DMS53 treated with DMSO at 0.1 percent for 48 hours (cell line): ENCODE measurements at regions not wholly inside any gene's neighbourhood (a gene's known extent, or its start where the extent isn't known, plus 50 kb on each side); places are given as distances from the start of the nearest gene placed in this dataset.

Source experiments
- DNase-seq: peaks from one replicate; lab custom pipeline; 2025; ENCODE audit not compliant: unreplicated experiment; lab: John Stamatoyannopoulos, UW

DNA sequence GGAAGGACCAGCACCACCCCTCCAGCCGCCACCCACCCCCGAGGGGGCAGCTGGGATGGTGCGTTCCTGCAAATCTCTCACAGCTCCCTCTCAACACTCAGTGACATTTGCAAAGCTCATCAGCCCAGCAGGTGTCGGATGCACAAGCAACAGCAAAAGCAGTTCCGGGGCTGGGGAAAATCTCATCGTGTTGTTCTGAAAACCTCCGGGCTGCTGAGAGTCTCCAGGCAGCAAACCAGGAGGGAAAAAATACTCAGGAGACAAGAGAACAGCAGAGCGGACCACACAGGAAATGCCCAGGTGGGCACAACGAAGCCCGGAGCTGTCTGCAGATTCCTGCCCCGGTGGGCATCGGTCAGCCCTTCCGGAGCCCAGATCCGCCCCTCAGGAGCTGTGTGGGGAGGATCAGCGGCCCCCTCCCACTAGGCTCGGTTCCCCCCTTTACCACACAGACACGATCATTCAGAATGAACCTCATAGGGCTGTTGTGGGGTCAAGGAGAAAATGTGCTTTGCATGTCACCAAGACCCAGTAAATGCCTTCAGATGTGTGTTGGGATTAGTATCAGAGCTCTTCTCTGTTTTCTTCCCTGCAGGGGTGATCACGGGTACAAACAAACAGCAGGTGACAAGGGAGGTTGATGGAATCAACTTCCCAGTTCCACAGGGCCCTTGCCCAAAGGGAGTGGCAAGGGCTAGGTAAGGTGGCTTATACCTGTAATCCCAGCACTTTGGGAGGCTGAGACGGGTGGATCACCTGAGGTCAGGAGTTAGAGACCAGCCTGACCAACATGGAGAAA lies 127.0 kb upstream of the TIAM1 start:
- DNase-seq, result no peak

DNA sequence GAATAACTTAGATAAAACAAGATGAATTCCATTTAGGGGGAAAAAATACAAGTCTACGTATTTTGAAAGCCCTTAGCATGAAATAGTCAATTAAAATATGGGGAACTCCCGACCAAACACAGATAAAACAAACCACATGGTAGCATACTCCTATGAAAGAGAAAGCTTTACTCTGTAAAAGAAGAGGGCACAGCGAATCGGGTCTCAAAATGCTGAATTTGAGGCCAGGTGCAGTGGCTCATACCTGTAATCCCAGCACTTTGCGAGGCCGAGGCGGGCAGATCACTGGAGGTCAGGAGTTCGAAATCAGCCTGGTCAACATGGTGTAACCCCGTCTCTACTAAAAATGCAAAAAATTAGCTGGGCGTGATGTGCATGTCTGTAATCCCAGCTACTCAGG lies 116.9 kb upstream of the TIAM1 start:
- DNase-seq, result no peak

DNA sequence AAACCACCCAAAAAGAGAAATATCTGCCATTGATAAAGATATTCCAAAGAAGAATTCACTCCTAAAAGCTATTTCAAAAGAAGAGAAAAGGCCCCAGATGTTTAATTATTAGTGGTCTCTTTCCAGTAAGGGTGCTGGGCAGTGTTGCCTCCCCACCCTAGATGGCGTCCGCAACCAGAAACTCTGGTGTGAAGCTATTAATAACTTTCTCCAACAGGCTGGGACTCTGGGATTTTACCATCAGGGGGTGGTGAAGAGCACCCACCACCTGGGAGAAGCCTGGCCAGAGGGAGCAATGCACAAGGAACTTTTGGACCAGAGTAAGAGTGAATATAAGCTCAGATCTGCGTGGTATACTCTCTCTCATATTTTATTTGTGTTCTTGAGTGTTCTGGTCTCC lies 115.4 kb upstream of the TIAM1 start:
- no peak for DNase-seq

DNA sequence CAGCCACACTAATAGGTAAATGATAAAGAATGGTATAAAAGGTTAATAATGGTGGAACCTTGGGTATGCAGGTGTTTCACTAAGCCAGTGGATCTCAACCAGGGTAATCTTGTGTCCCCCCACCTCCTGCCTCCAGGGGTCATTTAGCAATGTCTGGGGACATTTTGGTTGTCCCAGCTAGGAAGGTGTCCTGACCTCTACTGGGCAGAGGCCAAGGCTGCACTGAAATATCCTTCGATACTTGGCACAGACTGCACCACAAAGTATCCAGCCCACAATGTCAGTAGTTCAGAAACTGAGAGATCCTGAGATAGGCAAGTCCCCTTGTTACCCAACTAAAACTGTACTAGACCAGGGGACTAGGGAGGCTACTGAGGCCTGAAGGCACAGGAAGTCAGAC lies 113.6 kb upstream of the TIAM1 start:
- DNase-seq, result no peak

DNA sequence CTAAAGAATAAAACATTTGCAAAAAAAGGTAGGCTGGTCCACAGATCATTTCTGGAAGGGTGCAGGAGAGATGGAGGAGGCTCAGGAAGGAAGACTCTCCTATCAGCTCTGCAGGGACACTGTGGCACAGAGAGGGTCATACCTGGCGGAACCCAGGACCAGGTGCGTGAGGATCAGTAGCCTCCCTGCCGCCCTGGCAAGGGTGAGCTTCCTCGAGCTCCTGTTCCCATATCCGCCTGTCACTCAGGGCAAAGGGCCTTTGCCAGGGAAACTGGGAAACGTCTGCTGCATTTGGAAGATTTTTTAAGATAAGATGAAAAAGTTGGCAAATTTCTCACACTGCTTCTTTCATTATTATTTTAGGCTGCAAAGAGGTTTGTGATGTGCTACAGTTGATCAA lies 112.1 kb upstream of the TIAM1 start:
- DNase-seq, result no peak

DNA sequence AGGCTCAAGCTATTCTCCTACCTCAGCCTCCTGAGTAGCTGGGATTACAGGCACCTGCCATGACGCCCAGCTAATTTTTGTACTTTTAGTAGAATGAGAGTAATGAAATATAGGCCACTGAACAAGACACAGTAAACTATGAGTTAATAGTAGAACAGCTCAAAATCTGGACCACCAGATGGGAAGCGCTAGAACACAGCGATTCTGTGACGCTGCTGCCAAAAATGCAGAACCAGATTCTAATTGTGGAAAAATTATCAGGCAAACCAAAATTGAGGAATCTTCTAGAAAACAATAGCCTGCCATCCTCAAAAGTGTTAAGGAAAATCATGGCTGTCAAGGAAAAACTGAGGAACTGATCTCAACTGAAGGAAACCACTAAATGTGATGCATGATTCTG lies 111.4 kb upstream of the TIAM1 start:
- DNase-seq, result no peak

DNA sequence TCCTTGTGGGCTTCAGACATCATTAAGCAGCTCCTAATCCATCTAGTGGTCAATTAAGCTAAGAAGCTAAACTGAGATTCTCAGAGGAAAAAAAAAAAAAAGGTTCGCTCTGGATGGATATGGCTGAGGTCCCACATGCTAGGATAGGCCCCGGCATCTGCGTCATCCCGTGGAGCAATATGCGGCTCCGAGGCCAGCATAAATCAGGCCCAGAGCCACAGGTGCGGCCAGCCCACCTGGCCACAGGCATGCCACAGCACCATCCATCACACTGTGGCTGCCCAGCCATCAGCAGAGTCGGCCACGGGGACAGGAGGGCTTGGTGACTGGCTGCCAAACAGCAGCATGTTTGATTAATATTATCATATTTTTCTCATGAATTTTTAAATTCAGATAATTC lies 106.9 kb upstream of the TIAM1 start:
- DNase-seq, result no peak

DNA sequence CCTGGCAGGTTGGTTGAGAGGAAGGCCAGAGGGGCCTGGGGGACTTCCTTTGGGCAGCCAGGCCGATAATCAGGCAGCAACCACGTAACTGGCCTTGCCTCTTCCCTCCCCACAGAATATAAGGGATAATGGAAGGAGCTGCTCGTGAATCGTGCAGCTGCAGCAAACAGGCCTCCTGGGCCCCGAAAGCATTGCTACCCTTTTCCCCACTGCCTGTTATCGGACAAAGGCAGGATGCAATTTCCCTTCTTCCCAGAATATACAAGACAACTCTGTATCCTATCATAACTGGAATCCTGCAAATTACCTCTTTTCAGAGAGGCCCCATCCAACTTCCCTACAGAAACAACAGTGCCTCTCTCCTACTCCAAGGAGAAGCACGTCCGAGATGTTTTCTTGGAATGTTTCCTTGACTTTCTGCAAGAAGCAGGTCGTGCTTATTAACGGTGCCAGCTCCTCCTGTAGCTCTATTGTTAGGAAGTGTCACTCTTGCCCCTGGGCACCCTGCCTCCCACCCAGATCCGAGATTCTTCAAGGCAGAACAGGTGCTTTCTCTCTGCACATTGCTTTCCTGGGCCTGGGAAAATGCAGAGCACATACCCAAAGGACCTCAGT lies 106.0 kb upstream of the TIAM1 start:
- no peak for DNase-seq

DNA sequence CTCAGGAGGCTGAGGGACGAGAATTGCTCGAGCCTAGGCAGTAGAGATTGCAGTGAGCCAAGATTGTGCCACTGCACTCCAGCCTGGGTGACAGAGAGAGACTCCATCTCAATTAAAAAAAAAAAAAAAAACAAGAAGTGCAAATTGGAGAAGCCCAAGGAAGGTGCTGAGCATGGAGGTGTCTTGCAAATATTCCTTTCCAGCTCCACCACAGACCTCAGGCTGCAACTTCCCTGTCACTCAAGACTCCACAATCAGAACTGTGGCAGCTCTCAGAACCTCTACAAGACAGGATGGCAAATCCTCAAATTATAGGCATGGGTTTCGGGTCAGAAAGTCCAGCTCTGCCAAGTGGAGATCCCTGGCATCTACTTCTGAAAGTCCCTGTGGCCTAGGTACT lies 104.4 kb upstream of the TIAM1 start:
- no peak for DNase-seq

DNA sequence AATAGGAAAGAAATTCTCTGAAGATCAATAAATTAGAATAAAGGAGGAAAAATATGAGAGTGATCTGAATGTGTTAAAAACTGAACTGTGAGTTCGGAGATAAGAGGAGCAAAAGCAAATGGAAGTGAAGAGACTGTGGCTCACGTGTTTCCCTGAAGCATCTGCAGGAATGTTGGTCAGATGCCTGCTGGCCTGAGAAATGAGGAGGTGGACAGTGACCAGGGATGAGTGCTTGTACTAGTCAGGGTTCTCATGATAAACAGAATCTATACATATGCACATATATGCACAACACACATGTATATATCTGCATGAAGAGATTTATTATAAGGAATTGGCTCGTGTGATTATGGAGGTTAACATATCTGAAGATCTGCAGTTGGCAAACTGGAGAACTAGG lies 103.4 kb upstream of the TIAM1 start:
- no peak for DNase-seq

DNA sequence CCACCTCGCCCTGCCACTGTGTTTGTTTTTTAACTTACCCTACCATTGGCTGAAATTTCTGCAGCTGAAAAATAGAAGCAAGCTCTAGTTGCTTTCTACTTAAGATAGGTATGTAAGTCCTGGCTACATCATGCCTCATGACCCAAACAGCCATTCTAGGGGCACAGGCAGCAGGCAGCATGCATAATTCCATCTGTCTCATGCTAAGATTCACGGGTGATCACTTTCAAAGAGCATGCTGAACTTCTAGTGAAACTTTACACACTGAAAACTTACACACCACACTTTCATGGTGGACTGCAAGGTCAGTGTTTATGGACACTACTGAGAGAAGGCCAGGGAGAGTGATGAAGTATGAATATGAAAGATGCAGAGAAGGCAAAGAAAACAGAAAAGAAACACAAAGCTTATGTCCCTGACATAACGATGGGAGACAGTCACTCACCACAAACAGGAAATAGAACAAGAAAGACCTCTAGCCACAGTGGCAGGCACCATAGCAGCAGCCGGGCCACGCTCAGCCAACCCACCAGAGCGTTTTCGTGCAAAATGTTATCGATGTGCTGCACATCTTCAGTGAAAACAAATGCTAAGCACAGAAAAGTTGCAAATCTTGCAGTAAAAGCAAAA lies 102.3 kb upstream of the TIAM1 start:
- DNase-seq, result no peak

DNA sequence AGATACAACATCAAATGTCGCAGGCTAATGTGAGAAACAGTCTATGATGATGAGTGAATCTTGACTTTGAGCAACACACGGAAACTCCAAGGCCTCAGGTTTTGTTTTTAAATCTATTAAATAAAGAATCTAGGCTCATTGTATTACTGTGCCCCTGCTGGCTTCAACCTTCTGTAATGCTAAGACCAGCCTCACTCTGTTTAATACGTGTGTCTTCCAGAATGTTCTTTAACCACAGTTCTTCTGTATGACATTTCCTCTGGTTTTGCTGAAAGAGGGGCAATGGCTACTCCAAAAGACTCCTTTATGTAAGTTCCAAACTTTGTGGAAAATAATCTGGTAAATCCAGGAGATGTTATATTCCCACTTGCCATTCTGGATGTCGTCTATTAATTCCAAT lies 101.1 kb upstream of the TIAM1 start:
- no peak for DNase-seq

DNA sequence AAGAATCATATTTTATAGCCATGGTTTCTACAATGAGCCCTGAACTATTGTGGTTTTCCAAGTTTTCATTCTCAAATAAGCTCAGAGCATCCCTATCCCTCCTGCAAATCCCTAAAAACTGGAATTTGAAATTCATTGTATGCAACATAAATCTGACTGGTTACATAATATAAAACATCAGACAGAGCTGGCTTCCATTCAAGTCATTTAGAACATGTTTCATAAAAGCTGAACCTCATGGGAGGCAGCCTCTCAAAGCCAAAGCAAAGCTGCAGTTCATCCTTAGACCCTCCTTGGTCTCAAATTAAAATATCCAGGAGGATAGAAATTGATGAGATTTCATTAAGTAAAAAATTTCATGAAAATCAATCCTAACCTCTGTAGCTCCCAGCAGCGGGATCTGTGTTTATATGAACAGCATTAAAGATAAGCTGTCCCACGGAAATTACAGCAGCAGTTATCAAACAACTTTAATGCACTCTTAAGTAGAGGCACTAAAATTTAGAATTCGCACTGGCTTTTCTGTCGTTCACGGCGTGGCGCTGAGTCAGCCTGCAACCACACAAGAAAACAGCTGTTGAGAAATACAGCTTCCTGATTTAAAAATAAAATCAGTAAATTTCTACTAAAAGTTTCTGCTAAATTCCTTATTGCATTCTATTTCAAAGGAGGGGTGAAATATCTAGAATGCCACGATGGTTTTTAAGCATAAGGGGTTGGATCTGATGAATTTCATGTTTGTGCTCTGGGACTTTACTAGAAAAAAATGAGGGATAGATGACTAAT lies 99.9 kb upstream of the TIAM1 start:
- DNase-seq, result no peak

DNA sequence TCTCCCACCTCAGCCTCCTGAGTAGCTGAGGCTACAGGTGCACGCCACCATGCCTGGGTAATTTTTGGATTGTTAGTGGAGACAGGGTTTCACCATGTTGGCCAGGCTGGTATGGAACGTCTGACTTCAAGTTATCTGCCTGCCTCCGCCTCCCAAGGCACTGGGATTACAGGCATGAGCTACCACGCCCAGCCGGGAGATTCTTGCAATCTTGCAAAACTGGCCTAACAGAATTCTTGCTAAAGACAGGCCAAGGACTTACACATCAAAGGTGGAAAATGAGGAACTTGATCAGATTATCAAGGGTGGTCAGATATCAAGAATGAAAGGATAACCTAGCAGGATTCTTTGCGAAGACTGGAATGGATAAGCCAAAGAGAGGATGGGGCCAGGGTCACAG lies 98.3 kb upstream of the TIAM1 start:
- no peak for DNase-seq

DNA sequence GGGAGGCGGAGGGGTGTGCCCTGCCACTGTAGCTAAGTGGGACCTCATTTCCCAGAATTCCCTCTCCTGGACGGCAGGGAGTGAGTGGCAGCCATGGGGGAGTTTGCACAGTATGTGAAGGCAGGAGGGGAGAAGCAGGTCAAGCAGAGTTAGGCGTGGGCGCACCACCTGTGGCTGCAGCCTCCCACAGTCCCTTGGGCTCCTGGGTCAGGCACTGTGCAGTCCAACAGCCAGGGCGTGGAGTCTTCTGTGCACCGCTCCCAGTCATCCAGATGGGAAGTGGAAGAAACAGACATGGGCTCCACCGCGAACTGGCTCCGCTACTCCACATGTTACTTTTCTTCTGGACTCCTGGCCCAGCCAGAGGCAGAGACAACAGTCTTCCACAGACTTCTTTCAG lies 85.4 kb upstream of the TIAM1 start:
- DNase-seq, result no peak

DNA sequence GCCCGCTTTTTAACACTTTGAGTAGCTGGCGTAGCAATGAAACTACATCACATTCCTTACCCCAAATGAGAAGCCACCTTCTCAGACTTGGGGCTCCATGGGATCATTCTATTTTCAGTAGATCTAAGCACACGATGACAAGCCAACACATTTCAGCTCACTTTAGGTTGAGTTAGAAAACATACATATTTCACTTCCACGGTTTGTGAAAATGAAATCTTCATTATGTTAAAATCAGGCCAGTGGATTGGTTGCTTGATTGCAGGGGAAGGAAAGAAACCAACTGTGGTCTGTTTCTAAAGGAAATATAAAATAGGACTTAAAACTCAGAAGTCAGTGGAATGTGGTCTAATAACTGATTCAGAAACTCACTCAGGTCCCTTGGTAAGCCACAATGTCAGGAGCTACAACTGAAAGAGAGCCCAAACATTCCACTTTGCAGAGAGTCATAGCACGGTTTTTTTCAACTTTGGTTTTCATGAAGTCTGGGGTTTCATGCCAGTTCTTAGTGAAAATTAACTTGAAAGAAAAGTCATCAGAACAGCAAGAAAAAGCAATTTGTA lies 82.3 kb upstream of the TIAM1 start:
- no peak for DNase-seq

DNA sequence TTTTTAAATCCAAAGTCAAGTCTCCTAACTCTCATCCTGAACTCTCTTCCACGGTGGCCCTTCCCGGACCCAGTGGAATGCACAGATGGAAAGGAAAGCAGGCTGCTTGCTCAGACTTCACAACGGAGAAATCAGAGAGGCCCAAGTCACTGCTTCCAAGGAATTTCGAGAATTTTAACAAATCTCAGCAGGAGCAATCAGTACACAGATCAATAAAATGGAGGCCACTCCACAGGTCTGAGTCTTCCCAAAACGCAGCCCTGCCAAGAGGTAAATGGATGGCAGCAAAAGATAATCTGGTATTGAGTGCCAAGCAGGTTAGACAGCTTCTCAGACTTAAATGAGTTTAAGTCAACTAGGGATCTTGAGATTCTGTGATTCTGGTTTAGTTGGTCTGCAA lies 81.1 kb upstream of the TIAM1 start:
- DNase-seq, result no peak

DNA sequence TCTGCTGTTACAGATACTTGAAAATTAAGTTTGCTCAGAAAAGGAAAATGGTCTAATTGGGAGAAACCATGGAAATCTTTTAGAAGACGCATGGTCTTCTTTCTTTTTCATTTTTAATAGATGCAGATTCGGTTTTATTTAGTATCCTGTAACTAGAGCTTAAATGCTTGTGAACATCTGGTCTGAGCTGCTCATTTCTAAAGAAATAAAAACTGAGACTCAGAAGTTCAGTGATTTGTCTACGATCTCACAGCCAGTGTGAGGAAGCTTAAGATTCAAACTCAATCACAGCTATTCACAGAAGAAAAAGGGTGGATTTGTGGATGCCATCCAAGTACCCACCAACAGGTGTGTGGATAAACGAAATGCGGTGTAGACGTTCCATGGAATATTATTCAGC lies 80.0 kb upstream of the TIAM1 start:
- no peak for DNase-seq

DNA sequence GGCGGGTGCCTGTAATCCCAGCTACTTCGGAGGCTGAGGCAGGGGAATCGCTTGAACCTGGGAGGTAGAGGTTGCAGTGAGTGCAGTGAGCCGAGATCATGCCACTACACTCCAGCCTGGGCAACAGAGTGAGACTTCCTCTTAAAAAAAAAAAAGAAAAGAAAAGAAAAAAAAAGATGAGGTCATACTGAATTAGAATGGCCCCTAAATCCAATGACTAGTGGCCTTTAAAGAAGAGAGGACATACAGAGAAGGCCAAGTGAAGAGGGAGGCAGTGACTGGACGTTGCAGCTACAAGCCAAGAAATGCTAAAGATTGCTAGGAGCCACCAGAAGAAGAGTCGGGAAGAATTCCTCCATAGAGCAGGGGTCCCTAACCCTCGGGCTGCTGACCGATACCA lies 76.9 kb upstream of the TIAM1 start:
- no peak for DNase-seq

DNA sequence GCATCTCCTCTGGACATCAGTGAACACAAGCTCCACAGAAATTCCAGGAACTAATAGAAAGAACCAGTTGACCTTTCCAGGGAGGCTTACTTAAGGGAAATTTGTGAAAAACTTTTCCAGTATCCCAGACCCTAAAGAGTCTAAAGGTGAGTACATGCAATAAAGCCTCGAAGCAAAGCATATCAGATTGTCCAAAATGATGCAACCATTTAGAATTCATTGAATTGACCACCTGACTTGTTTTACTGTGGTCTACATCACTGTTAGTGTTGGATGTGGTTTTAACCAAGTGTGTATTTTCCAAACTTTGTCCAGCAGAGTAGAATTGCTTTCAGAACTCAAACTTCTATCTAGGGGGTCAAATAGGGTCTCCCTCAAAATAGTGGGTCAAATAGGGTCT lies 76.3 kb upstream of the TIAM1 start:
- DNase-seq, result no peak

DNA sequence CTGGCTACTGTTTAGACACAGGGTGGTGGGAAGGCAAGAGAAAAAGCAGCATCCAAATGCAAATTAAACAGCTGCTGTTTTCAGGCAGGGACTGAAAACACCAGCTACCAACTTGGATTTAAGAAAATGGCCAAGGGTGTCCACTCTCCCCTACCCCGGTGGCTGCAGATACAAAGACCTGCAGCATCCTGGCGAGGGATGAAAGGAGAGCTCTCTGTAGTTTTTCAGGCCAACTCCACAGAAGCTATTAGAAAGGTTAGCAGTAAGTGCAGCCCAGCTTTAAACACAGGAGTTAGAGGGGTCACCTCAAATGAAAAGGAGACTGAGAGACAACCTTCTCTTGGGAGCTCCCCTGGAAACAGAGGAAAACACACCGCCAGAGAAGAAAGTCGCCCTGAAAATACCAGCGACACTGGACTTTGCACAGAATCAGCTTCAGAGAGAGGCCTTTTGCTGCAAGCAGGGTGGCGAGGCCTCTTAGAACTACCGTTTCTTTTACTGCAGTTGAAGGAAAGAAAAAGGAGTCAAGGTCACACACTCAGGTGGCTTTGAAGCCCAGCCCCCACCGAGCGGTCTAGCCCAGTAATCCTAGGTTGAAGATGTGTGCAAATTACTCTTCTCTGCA lies 74.4 kb upstream of the TIAM1 start:
- DNase-seq, result no peak
